ENCODE measurements at regions not wholly inside any gene's neighbourhood (a gene's known extent, or its start where the extent isn't known, plus 50 kb on each side); places are given as distances from the start of the nearest gene placed in this dataset.
"Not testable (repeated sequence)": the region's sequence is repeated elsewhere in the genome, so short reads cannot be mapped to it uniquely, and the experiment has no call there.

DNA sequence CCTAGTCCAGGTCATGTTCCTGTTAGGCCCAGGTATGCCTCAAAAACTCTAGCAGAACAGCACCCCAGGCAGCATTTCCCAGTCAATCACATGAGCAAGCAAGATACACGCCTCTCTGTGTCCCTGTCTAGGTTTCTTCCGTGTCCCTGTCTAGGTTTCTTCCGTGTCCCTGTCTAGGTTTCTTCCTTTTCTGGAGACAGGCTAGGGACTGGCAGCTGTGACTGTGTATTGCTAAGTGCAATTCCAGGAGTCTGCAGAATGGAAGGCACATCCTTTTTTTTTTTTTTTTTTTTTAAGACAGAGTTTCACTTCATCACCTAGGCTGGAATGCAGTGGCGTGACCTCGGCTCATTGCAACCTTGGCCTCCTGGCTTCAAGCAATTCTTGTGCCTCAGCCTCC is 77.6 kb downstream of the SETD4 start:
- no peak for DNase-seq

- no peak for DNase-seq
Measured at GRCh38 chr21:35981514-35982070, 78.7 kb downstream of the SETD4 start.

DNA sequence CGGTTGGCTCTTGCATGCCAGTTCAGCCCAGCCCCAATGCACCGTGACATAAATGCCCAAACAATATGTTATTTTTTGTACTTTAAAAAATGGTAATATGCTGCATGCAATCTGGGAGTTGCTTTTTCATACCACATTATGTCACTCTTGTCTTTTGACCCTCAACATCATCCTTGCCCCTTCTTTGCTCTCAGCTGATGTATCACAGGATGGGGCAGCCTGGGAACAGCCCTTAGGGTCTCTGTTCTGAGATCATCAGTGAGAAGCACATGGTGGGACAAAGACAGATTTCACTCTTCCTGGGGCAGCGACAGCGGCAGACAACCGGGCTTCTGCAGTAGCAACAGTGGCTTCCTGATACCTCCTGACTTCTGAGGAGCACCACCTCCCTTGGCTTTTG is 79.5 kb downstream of the SETD4 start:
- DNase-seq = no peak

DNA sequence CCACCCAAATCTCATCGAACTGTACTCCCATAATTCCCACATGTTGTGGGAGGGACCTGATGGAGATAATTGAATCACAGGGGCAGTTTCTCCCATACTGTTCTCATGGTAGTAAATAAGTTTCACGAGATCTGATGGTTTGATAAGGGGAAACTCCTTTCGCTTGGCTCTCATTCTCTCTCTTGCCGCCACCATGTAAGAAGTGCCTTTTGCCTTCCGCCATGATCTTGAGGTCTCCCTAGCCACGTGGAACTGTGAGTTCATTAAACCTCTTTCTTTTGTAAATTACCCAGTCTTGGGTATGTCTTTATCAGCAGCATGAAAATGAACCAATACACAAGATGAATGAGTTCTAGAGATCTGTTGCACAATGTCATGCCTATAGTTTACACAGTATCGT is 82.5 kb downstream of the SETD4 start:
- DNase-seq = not testable (repeated sequence)

GRCh38 chr21:35976929-35977328 is 83.4 kb downstream of the SETD4 start:
- DNase-seq = no peak

DNA sequence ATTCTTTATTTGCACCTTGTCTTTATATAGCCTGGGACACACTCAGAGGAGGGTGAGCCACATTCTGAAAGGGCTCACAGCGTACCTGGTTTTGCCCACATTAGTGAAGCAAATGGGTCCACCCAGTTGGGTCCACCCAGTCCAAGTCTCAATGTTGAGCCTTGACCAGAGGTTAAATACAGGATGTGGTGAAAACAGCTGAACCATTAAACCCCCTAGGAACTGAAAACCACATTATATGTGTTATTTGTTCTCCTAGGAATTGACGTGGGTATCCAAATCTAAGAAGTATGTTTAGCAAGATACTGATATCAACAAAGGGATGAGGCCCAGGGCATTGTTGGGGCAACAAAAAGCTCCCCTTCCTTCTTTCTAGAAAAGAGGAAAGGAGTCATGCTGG is 83.8 kb downstream of the SETD4 start:
- no peak for DNase-seq

- DNase-seq = peak; percentile 54
Measured at GRCh38 chr21:35974775-35975174, 85.6 kb downstream of the SETD4 start.

DNA sequence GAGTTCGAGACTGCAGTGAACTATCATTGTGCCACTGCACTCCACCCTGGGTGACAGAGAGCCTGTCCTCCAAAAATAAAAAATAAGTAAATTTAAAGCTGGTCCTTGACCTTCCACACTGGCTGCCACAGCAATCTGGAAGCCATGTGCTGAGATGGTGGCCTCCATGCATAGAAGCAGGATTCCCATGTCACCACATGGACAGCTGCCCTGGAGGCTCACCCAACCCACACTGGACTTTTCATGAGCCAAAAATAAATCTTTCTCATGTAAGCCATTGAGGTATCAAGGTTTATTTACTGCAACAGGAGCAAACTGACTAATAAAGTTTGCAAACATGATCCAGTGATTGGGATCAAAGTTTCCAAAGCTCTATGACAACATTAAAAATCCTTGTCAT is 88.5 kb downstream of the SETD4 start:
- DNase-seq = no peak

DNA sequence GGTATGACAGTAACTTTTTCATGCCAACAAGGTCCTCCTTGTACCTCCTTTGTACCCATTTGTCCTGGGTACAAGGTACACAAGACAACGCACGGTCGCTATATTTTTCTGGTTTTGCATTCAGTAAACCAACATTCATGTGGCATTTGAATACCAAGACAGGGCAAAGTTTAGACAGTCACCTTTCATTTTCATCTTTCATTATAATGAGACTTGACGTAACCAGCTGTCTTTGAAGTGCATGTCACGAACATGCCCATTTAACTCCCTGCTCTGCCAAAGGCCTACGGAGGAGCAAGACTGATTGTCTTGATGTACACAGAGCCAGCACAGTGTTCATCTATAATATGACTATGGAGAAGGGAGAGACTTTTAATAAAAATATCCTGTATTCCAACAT is 91.0 kb downstream of the SETD4 start:
- DNase-seq = no peak

GRCh38 chr21:35968564-35968963 is 91.8 kb downstream of the SETD4 start:
- DNase-seq = no peak

DNA sequence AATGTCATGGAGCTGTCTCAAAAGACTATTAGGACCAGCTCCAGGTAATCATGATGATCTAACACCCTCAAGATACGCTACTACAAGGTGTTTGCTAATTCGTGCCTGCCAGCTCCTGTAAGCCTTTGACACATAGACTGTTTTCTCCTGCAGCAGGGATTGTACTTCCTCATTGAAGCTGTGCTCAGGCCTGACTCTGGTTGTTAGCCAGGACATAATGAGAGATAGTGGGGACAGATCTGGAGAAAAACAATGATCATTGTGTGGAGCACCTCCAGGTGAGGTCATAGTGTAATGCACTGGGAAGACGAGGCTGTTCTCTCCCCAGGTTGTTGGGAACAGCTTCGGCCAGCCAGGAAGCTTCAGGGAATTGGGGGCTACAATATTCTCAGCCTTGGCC is 94.6 kb downstream of the SETD4 start:
- DNase-seq = no peak

- no peak for DNase-seq
Measured at GRCh38 chr21:35963920-35964451, 96.3 kb downstream of the SETD4 start.

DNA sequence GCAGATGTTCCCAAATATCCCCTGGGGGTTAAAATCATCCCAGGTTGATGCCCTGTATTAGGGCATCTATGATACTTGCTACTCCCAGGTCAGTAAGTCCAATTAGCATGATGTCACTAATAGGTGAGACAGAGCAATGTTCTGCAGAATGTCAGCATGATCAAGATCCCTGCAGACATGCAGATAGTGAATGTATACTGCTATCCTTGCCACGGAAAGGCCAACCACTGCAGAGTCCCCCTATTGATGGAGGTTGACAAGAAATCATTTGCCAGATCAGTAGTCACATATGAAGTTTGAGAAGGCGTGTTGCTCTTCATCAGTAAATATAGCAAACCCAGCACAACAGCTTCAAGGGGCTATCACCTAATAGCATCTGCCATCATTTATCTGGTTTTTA is 97.4 kb downstream of the SETD4 start:
- no peak for DNase-seq

DNA sequence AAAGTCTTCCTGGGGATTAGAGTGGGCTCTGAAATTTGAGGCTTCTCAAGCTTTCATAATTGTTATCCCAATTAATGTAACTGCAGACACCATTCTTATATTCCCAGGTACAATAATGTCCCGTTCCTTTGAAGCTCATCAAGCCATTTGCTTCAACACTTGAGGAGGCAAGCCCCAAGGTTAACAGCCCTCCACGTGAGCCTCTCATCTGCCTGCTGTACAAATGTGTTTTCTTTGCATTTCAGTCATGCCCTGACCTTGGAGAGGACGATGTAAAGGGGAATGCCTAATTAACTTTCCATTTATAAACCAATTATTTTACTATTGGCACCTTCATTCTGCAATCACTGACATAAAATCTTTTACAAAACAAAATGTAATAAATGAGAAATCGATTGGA is 106.3 kb downstream of the SETD4 start:
- DNase-seq = no peak

- DNase-seq = no peak
Measured at GRCh38 chr21:35953597-35953996, 106.7 kb downstream of the SETD4 start.

- no peak for DNase-seq
Measured at GRCh38 chr21:35952651-35953340, 107.5 kb downstream of the SETD4 start.

DNA sequence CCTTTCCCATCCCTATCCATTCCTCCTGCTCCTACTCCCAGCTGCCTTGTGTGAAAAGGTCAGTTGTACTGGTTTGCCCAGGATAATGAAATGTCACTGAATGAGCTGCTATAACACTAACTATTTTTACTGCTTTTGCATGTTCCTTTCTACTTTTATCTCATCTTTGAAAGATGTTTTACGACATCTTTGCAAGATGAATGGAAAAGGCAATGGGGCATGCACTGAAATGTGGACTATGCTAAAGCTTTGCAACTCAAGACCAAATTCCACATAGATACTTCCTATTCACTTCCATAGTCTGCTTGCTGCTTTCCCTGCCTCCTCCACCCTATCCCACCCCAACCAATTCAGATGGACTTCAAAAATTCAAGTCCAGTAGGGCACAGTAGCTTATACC is 111.3 kb downstream of the SETD4 start:
- no peak for DNase-seq

- DNase-seq = no peak
Measured at GRCh38 chr21:35945089-35945671, 115.1 kb downstream of the SETD4 start.

DNA sequence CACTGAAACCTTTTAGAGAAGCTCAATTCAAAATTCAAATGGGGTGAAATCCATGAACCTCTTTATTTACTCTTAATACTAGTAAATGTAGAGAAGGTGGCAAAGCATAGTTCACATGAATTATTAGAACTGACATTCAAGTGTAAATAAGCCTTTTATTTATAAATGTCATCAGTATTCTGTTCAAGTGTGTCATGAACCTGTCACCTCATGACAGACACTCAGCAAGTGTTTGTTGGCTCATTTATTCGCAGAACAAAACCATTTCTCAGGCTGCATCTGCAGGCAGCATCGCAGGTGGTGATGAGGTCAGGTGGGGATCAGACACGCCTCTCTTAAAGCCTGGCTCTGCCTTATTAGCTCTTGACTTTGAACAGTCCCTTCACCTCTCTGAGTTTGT is 116.6 kb downstream of the SETD4 start:
- peak; percentile 14 for DNase-seq

DNA sequence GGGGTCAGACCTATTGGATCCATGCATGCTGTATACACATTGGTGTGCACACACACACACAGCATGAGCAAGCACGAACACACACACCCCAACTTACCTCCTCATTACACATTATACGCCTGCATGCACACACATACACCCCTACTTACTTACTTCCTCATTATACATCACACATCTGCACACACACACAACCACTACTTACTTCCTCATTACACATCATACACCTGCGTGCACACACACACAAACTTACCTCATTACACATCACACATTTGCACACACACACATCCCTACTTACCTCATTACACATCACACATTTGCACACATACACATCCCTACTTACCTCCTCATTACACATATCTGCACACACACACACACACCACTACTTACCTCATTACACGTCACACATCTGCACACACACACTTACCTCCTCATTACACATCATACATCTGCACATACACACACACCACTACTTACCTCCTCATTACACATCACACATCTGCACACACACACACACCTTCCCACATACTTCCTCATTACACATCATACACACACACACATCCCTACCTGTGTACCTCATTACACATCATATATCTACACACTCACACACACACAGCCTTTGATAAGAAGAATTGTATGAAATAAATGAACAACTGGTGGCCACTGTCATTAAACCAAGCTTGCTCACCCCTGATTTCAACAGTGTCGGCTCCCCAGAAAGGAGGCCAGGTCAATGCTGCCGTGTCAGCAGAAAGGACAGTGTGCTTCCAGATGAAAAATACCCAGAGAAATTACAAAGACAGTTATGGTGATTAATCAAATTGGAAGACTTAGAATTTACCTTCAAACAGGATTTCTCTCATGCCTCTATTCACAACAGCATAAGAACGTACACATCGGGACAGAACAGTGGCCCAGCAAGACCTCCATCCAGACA is 117.8 kb downstream of the SETD4 start:
- DNase-seq = no peak

DNA sequence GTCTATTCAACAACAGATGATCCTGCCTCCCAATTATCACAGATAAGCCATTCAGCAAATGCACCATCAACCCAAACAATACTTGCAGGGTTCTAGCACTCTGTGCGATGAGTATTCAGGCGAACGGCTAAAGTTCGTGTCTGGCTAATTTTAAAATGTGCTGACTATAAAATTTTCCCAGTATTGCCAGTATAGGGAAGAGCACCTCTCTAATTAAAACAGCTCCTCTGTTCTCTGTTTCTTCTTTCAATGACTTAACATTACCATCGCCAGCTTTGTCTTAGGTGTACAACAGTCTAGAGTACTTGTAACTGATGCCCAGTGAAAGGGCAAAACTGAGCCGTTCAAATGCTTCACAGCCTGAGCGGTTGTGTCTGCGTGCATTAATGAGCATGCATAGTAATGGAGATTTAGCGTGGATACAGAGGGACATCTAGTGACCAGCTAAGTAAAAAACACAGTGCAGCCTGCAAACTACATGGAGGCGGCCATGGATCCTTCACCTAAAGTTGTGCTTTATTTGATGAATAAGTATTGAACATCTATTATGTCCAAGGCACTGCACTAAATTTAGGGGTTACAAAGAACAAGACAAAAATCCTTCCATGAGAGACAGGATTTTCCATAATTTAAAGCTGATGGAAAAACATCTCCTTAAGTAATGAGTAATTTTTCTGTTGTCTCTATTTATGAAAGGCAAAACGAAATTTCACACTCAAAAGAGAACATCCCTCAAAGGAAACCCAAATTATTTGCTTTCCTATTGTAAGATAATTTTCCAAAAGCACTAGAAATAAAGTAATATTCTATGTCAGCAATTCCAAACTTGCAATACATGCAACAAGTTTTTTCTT is 120.0 kb downstream of the SETD4 start:
- peak; percentile 73 for DNase-seq

DNA sequence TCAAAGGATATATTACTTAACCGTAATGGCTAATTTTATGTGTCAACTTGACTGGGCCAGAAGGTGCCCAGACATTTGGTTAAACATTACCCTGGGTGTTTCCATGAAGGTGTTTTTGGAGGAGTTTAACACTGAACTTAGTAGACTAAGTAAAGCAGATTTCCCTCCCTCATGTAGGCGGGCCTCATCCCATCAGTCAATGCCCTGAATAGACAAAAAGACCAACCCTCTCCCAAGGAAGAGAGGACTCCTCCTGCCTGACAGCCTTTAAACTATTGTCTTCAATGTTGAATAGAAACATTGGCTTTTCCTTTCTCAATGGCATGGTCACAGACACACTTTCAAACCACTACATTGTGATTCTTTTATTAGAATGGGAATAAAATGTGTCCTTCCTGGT is 121.9 kb downstream of the SETD4 start:
- no peak for DNase-seq
